ENCODE measurements at regions not wholly inside any gene's neighbourhood (a gene's known extent, or its start where the extent isn't known, plus 50 kb on each side); places are given as distances from the start of the nearest gene placed in this dataset.

- Histone ChIP-seq H3K27ac (ENCODE audit: low read length) (no peak overlapping the region), H3K9ac (ENCODE audit: low read length) (no peak overlapping the region), H3K79me2 (ENCODE audit: low read length) (no peaks in the 10 kb centered on the region), H4K20me1 (ENCODE audit: insufficient read depth, low read depth, low read length) (no peaks in the 10 kb centered on the region), H3K27me3 (ENCODE audit: low read length) (0 out of 2 replicates have a peak, but pooled peaks cover 4% of the 10 kb centered on the region), H3K4me2 (ENCODE audit: low read depth, low read length, poor library complexity, severe bottlenecking) (no peak overlapping the region), H3K9me2 (replicated peaks; ENCODE audit: insufficient read depth, low read length) (no peaks in the 10 kb centered on the region; the same call in 1 of the 2 replicates), H3K4me3 (ENCODE audit: low read length) (no peak overlapping the region), H3K36me3 (ENCODE audit: insufficient read depth, low read length) (no peaks in the 10 kb centered on the region), H3K4me1 (ENCODE audit: low read length) (no peaks in the 10 kb centered on the region), H3K9me3 (ENCODE audit: low read length) (no peaks in the 10 kb centered on the region), H2AFZ (ENCODE audit: low read length) (no peak overlapping the region)
- DNase-seq, result no peak
These were observed 109.3 kb downstream of the KDR start for GRCh38 chr4:55016131-55016530.

- H3K36me3 ChIP-seq (ENCODE audit: insufficient read depth, low read length), result no peaks in the 10 kb centered on the region
- H3K27me3 ChIP-seq (ENCODE audit: low read length), result no peaks in the 10 kb centered on the region
- H3K4me3 ChIP-seq (ENCODE audit: low read length), result no peak overlapping the region
- H3K9me3 ChIP-seq (ENCODE audit: low read length), result no peaks in the 10 kb centered on the region
- no peaks in the 10 kb centered on the region; the same call in 1 of the 2 replicates for H3K9me2 ChIP-seq (replicated peaks; ENCODE audit: insufficient read depth, low read length)
- no peaks in the 10 kb centered on the region for H4K20me1 ChIP-seq (ENCODE audit: insufficient read depth, low read depth, low read length)
- no peak overlapping the region for H3K4me2 ChIP-seq (ENCODE audit: low read depth, low read length, poor library complexity, severe bottlenecking)
- no peak for DNase-seq
- H3K4me1 ChIP-seq (ENCODE audit: low read length), result no peaks in the 10 kb centered on the region
- H3K79me2 ChIP-seq (ENCODE audit: low read length), result no peaks in the 10 kb centered on the region
- H3K9ac ChIP-seq (ENCODE audit: low read length), result no peak overlapping the region
- no peak overlapping the region for H3K27ac ChIP-seq (ENCODE audit: low read length)
- no peak overlapping the region for H2AFZ ChIP-seq (ENCODE audit: low read length)
These were observed 110.5 kb downstream of the KDR start for GRCh38 chr4:55014876-55015275.

GRCh38 chr4:55013431-55013955, 111.9 kb downstream of the KDR start:
- H3K9me3 ChIP-seq (ENCODE audit: low read length), result no peaks in the 10 kb centered on the region
- no peak for DNase-seq
- no peak overlapping the region for H3K4me2 ChIP-seq (ENCODE audit: low read depth, low read length, poor library complexity, severe bottlenecking)
- H3K4me3 ChIP-seq (ENCODE audit: low read length), result no peak overlapping the region
- H3K27ac ChIP-seq (ENCODE audit: low read length), result no peak overlapping the region
- H3K79me2 ChIP-seq (ENCODE audit: low read length), result no peaks in the 10 kb centered on the region
- no peaks in the 10 kb centered on the region for H4K20me1 ChIP-seq (ENCODE audit: insufficient read depth, low read depth, low read length)
- no peaks in the 10 kb centered on the region for H3K36me3 ChIP-seq (ENCODE audit: insufficient read depth, low read length)
- no peaks in the 10 kb centered on the region for H3K27me3 ChIP-seq (ENCODE audit: low read length)
- no peaks in the 10 kb centered on the region; the same call in 1 of the 2 replicates for H3K9me2 ChIP-seq (replicated peaks; ENCODE audit: insufficient read depth, low read length)
- no peaks in the 10 kb centered on the region for H3K4me1 ChIP-seq (ENCODE audit: low read length)
- H3K9ac ChIP-seq (ENCODE audit: low read length), result no peak overlapping the region
- no peak overlapping the region for H2AFZ ChIP-seq (ENCODE audit: low read length)

GRCh38 chr4:55012363-55013230, 112.8 kb downstream of the KDR start:
- Histone ChIP-seq H3K4me3 (ENCODE audit: low read length) (no peak overlapping the region), H3K9ac (ENCODE audit: low read length) (no peak overlapping the region), H2AFZ (ENCODE audit: low read length) (no peak overlapping the region), H4K20me1 (ENCODE audit: insufficient read depth, low read depth, low read length) (no peaks in the 10 kb centered on the region), H3K4me2 (ENCODE audit: low read depth, low read length, poor library complexity, severe bottlenecking) (no peak overlapping the region), H3K9me3 (ENCODE audit: low read length) (no peaks in the 10 kb centered on the region), H3K79me2 (ENCODE audit: low read length) (no peaks in the 10 kb centered on the region), H3K4me1 (ENCODE audit: low read length) (no peaks in the 10 kb centered on the region), H3K9me2 (replicated peaks; ENCODE audit: insufficient read depth, low read length) (no peaks in the 10 kb centered on the region; the same call in 1 of the 2 replicates), H3K27ac (ENCODE audit: low read length) (no peak overlapping the region), H3K36me3 (ENCODE audit: insufficient read depth, low read length) (no peaks in the 10 kb centered on the region), H3K27me3 (ENCODE audit: low read length) (no peaks in the 10 kb centered on the region)
- no peak for DNase-seq

GRCh38 chr4:55011761-55012160, 113.6 kb downstream of the KDR start:
- Histone ChIP-seq H3K9me3 (ENCODE audit: low read length) (no peaks in the 10 kb centered on the region), H4K20me1 (ENCODE audit: insufficient read depth, low read depth, low read length) (no peaks in the 10 kb centered on the region), H3K4me1 (ENCODE audit: low read length) (no peaks in the 10 kb centered on the region), H3K4me2 (ENCODE audit: low read depth, low read length, poor library complexity, severe bottlenecking) (no peak overlapping the region), H3K27me3 (ENCODE audit: low read length) (no peaks in the 10 kb centered on the region), H3K4me3 (ENCODE audit: low read length) (no peak overlapping the region), H3K9me2 (replicated peaks; ENCODE audit: insufficient read depth, low read length) (no peaks in the 10 kb centered on the region; the same call in 1 of the 2 replicates), H3K79me2 (ENCODE audit: low read length) (no peaks in the 10 kb centered on the region), H3K27ac (ENCODE audit: low read length) (no peak overlapping the region), H3K9ac (ENCODE audit: low read length) (no peak overlapping the region), H3K36me3 (ENCODE audit: insufficient read depth, low read length) (no peaks in the 10 kb centered on the region), H2AFZ (ENCODE audit: low read length) (no peak overlapping the region)
- no peak for DNase-seq

- Histone ChIP-seq H2AFZ (ENCODE audit: low read length) (no peak overlapping the region), H3K79me2 (ENCODE audit: low read length) (no peaks in the 10 kb centered on the region), H3K9me2 (replicated peaks; ENCODE audit: insufficient read depth, low read length) (no peaks in the 10 kb centered on the region; the same call in 1 of the 2 replicates), H3K4me3 (ENCODE audit: low read length) (no peak overlapping the region), H4K20me1 (ENCODE audit: insufficient read depth, low read depth, low read length) (no peaks in the 10 kb centered on the region), H3K36me3 (ENCODE audit: insufficient read depth, low read length) (no peaks in the 10 kb centered on the region), H3K4me2 (ENCODE audit: low read depth, low read length, poor library complexity, severe bottlenecking) (no peak overlapping the region), H3K4me1 (ENCODE audit: low read length) (no peaks in the 10 kb centered on the region), H3K27me3 (ENCODE audit: low read length) (no peaks in the 10 kb centered on the region), H3K9ac (ENCODE audit: low read length) (no peak overlapping the region), H3K9me3 (ENCODE audit: low read length) (no peaks in the 10 kb centered on the region), H3K27ac (ENCODE audit: low read length) (no peak overlapping the region)
- no peak for DNase-seq
These were observed 114.8 kb downstream of the KDR start for GRCh38 chr4:55010550-55010949.

- no peak overlapping the region for H3K4me2 ChIP-seq (ENCODE audit: low read depth, low read length, poor library complexity, severe bottlenecking)
- no peaks in the 10 kb centered on the region for H3K36me3 ChIP-seq (ENCODE audit: insufficient read depth, low read length)
- no peaks in the 10 kb centered on the region for H3K79me2 ChIP-seq (ENCODE audit: low read length)
- H3K4me3 ChIP-seq (ENCODE audit: low read length), result no peak overlapping the region
- H3K4me1 ChIP-seq (ENCODE audit: low read length), result no peaks in the 10 kb centered on the region
- no peak overlapping the region for H2AFZ ChIP-seq (ENCODE audit: low read length)
- no peak overlapping the region for H3K27ac ChIP-seq (ENCODE audit: low read length)
- no peaks in the 10 kb centered on the region for H3K27me3 ChIP-seq (ENCODE audit: low read length)
- no peaks in the 10 kb centered on the region for H3K9me2 ChIP-seq (replicated peaks; ENCODE audit: insufficient read depth, low read length)
- H4K20me1 ChIP-seq (ENCODE audit: insufficient read depth, low read depth, low read length), result no peaks in the 10 kb centered on the region
- H3K9ac ChIP-seq (ENCODE audit: low read length), result no peak overlapping the region
- peak; percentile 70 for DNase-seq
- H3K9me3 ChIP-seq (ENCODE audit: low read length), result no peaks in the 10 kb centered on the region
These were observed 117.0 kb downstream of the KDR start for GRCh38 chr4:55008166-55009056.

- no peaks in the 10 kb centered on the region for H3K27me3 ChIP-seq (ENCODE audit: low read length)
- no peak overlapping the region for H3K9ac ChIP-seq (ENCODE audit: low read length)
- H3K79me2 ChIP-seq (ENCODE audit: low read length), result no peaks in the 10 kb centered on the region
- H3K4me3 ChIP-seq (ENCODE audit: low read length), result no peak overlapping the region
- no peaks in the 10 kb centered on the region for H3K4me1 ChIP-seq (ENCODE audit: low read length)
- no peak overlapping the region for H3K4me2 ChIP-seq (ENCODE audit: low read depth, low read length, poor library complexity, severe bottlenecking)
- H3K9me3 ChIP-seq (ENCODE audit: low read length), result no peaks in the 10 kb centered on the region
- H3K36me3 ChIP-seq (ENCODE audit: insufficient read depth, low read length), result no peaks in the 10 kb centered on the region
- no peak overlapping the region for H2AFZ ChIP-seq (ENCODE audit: low read length)
- no peaks in the 10 kb centered on the region for H3K9me2 ChIP-seq (replicated peaks; ENCODE audit: insufficient read depth, low read length)
- no peak for DNase-seq
- H4K20me1 ChIP-seq (ENCODE audit: insufficient read depth, low read depth, low read length), result no peaks in the 10 kb centered on the region
- H3K27ac ChIP-seq (ENCODE audit: low read length), result no peak overlapping the region
These were observed 119.5 kb downstream of the KDR start for GRCh38 chr4:55005910-55006309.
